ENCODE measurements at regions not wholly inside any gene's neighbourhood (a gene's known extent, or its start where the extent isn't known, plus 50 kb on each side); places are given as distances from the start of the nearest gene placed in this dataset.

DNA sequence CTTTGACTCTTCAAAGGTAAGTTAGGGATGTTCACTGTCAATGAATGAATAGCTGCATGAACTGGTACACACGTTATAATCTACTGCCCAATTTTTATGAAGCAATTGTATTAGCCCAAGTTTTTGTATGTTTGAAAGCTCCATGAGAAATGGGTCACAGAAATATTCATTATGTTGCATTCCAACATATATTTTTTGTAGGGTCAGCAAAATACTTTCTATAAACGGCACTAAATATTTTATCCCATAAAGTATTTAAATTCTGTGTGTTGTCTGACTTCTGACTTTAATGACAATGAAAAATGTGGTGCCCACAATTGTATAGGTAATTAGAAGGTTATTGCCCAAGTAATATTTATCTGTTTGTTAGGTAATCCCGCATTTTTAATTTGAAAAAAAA, 466.0 kb downstream of the FAT4 start:
- intact Hi-C loops (cut with micrococcal nuclease; ENCODE audit: unreplicated experiment): no loop called here
- Histone ChIP-seq H3K9me3 (ENCODE audit: low read length) (no peaks in the 10 kb centered on the region), H3K4me1 (ENCODE audit: insufficient read depth, low read length) (no peaks in the 10 kb centered on the region), H3K27me3 (ENCODE audit: control insufficient read depth in 1 of 2, insufficient read depth in 2 of 2, low read length in 2 of 2) (no peaks in the 10 kb centered on the region), H2AFZ (ENCODE audit: low read length) (no peak overlapping the region), H3K9ac (ENCODE audit: insufficient read depth, low read depth, low read length) (no peak overlapping the region), H4K20me1 (ENCODE audit: insufficient read depth, low read length) (no peaks in the 10 kb centered on the region), H3K36me3 (replicated peaks in 1 of 2; ENCODE audit: control insufficient read depth in 1 of 2, insufficient read depth in 2 of 2, low read length in 2 of 2) (no peaks in the 10 kb centered on the region), H3K4me3 (replicated peaks in 1 of 3; ENCODE audit: insufficient read depth in 1 of 3, low read depth in 2 of 3, low read length in 3 of 3) (no peak overlapping the region), H3K27ac (ENCODE audit: extremely low read length, insufficient read depth, low read length) (no peak overlapping the region), H3K79me2 (ENCODE audit: insufficient read depth, low read length) (no peaks in the 10 kb centered on the region), H3K4me2 (ENCODE audit: low read depth, low read length) (no peak overlapping the region)
- FAIRE-seq (no peak), ATAC-seq (no peak), DNase-seq (ENCODE audit: low spot score) (no peak)
- POLR2A ChIA-PET: no interaction called here
- no TSS peak for BruUV-seq (replicated peaks)
- CTCF ChIA-PET (ENCODE audit: low intra/inter-chr PET ratio, low total read pairs): no interaction called here
- TF ChIP-seq MAFK (conservative IDR thresholded peaks at IDR 0.05 in 1 of 2, IDR thresholded peaks at IDR 0.05 in 1 of 2; ENCODE audit: low read length in 2 of 2) (peak; percentile 77 to 90; a peak in 3 of 4 replicates), MAFF (IDR thresholded peaks at IDR 0.05; ENCODE audit: low read depth, low read length) (peak; percentile 88)
- TF ChIP-seq, protein P1, sequence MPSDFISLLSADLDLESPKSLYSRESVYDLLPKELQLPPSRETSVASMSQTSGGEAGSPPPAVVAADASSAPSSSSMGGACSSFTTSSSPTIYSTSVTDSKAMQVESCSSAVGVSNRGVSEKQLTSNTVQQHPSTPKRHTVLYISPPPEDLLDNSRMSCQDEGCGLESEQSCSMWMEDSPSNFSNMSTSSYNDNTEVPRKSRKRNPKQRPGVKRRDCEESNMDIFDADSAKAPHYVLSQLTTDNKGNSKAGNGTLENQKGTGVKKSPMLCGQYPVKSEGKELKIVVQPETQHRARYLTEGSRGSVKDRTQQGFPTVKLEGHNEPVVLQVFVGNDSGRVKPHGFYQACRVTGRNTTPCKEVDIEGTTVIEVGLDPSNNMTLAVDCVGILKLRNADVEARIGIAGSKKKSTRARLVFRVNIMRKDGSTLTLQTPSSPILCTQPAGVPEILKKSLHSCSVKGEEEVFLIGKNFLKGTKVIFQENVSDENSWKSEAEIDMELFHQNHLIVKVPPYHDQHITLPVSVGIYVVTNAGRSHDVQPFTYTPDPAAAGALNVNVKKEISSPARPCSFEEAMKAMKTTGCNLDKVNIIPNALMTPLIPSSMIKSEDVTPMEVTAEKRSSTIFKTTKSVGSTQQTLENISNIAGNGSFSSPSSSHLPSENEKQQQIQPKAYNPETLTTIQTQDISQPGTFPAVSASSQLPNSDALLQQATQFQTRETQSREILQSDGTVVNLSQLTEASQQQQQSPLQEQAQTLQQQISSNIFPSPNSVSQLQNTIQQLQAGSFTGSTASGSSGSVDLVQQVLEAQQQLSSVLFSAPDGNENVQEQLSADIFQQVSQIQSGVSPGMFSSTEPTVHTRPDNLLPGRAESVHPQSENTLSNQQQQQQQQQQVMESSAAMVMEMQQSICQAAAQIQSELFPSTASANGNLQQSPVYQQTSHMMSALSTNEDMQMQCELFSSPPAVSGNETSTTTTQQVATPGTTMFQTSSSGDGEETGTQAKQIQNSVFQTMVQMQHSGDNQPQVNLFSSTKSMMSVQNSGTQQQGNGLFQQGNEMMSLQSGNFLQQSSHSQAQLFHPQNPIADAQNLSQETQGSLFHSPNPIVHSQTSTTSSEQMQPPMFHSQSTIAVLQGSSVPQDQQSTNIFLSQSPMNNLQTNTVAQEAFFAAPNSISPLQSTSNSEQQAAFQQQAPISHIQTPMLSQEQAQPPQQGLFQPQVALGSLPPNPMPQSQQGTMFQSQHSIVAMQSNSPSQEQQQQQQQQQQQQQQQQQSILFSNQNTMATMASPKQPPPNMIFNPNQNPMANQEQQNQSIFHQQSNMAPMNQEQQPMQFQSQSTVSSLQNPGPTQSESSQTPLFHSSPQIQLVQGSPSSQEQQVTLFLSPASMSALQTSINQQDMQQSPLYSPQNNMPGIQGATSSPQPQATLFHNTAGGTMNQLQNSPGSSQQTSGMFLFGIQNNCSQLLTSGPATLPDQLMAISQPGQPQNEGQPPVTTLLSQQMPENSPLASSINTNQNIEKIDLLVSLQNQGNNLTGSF (CRISPR knock-in tag; IDR thresholded peaks at IDR 0.05): no peak
- TF ChIP-seq, protein P2, sequence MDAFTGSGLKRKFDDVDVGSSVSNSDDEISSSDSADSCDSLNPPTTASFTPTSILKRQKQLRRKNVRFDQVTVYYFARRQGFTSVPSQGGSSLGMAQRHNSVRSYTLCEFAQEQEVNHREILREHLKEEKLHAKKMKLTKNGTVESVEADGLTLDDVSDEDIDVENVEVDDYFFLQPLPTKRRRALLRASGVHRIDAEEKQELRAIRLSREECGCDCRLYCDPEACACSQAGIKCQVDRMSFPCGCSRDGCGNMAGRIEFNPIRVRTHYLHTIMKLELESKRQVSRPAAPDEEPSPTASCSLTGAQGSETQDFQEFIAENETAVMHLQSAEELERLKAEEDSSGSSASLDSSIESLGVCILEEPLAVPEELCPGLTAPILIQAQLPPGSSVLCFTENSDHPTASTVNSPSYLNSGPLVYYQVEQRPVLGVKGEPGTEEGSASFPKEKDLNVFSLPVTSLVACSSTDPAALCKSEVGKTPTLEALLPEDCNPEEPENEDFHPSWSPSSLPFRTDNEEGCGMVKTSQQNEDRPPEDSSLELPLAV (CRISPR knock-in tag; conservative IDR thresholded peaks at IDR 0.05; ENCODE audit: low read depth): no peak
- 0% methylated on average over 3 of the region's 3 CpGs for whole genome bisulfite sequencing (ENCODE audit: low lambda C conversion rate)
- in situ Hi-C loops (cut with HindIII; ENCODE audit: extremely low pct_ligation_motif_present, low pct_unique_long_range_greater_than_20kb): no loop called here
